T-helper 2 cell treated with Interferon-gamma antibody and Interleukin-4, amounts not matched to agents 5 μg/mL and 100 μg/mL, for 36 hours (primary cell): ENCODE measurements at regions not wholly inside any gene's neighbourhood (a gene's known extent, or its start where the extent isn't known, plus 50 kb on each side); places are given as distances from the start of the nearest gene placed in this dataset.

Source experiments
- DNase-seq: peaks from one replicate; pipeline ENCODE4 v3.0.0; 2021; ENCODE audit warnings: low spot score
- H3K27ac Mint-ChIP-seq: one replicate; pipeline ENCODE4 v1.8.0; 2021; ENCODE audit warnings: mild to moderate bottlenecking, mixed read lengths
- H3K27me3 Mint-ChIP-seq: one replicate; pipeline ENCODE4 v1.8.0; 2021; ENCODE audit warnings: low read depth, mixed read lengths
- H3K36me3 Mint-ChIP-seq: one replicate; pipeline ENCODE4 v1.8.0; 2021; ENCODE audit warnings: low read depth, mixed read lengths
- H3K4me1 Mint-ChIP-seq: one replicate; pipeline ENCODE4 v1.8.0; 2021; ENCODE audit warnings: low read depth, mixed read lengths
- H3K4me3 Mint-ChIP-seq: one replicate; pipeline ENCODE4 v1.8.0; 2022; ENCODE audit warnings: mild to moderate bottlenecking, moderate library complexity, mixed read lengths
- H3K9me3 Mint-ChIP-seq: one replicate; pipeline ENCODE4 v1.8.0; 2021; ENCODE audit warnings: mixed read lengths

GRCh38 chr2:143965493-143966164, 554.3 kb downstream of the ZEB2 start:
- no peak overlapping the region for H3K4me3 Mint-ChIP-seq
- no peaks in the 10 kb centered on the region for H3K27me3 Mint-ChIP-seq
- no peaks in the 10 kb centered on the region for H3K36me3 Mint-ChIP-seq
- H3K4me1 Mint-ChIP-seq: no peaks in the 10 kb centered on the region
- no peak for DNase-seq
- H3K9me3 Mint-ChIP-seq: no peaks in the 10 kb centered on the region
- H3K27ac Mint-ChIP-seq: no peak overlapping the region

GRCh38 chr2:143964891-143965290, 555.0 kb downstream of the ZEB2 start:
- H3K4me1 Mint-ChIP-seq: peaks cover 5% of the 10 kb centered on the region
- H3K27me3 Mint-ChIP-seq: no peaks in the 10 kb centered on the region
- H3K36me3 Mint-ChIP-seq: no peaks in the 10 kb centered on the region
- H3K4me3 Mint-ChIP-seq: no peak overlapping the region
- peaks cover 4% of the 10 kb centered on the region for H3K9me3 Mint-ChIP-seq
- no peak for DNase-seq
- no peak overlapping the region for H3K27ac Mint-ChIP-seq

- no peak for DNase-seq
- Mint-ChIP-seq H3K27me3 (no peaks in the 10 kb centered on the region), H3K36me3 (no peaks in the 10 kb centered on the region), H3K27ac (no peak overlapping the region), H3K4me3 (no peak overlapping the region), H3K4me1 (peaks cover 5% of the 10 kb centered on the region), H3K9me3 (peaks cover 4% of the 10 kb centered on the region)
Measured at GRCh38 chr2:143960177-143960576, 559.7 kb downstream of the ZEB2 start.

GRCh38 chr2:143957321-143957720, 562.6 kb downstream of the ZEB2 start:
- Mint-ChIP-seq H3K27me3 (no peaks in the 10 kb centered on the region), H3K4me1 (peaks cover 5% of the 10 kb centered on the region), H3K27ac (no peak overlapping the region), H3K36me3 (no peaks in the 10 kb centered on the region), H3K9me3 (peaks cover 4% of the 10 kb centered on the region), H3K4me3 (no peak overlapping the region)
- no peak for DNase-seq

GRCh38 chr2:143955401-143956065, 564.4 kb downstream of the ZEB2 start:
- Mint-ChIP-seq H3K9me3 (peaks cover 4% of the 10 kb centered on the region), H3K27me3 (no peaks in the 10 kb centered on the region), H3K27ac (no peak overlapping the region), H3K4me3 (no peak overlapping the region), H3K4me1 (peaks cover 5% of the 10 kb centered on the region), H3K36me3 (no peaks in the 10 kb centered on the region)
- no peak for DNase-seq

- H3K4me1 Mint-ChIP-seq: no peaks in the 10 kb centered on the region
- H3K27ac Mint-ChIP-seq: no peak overlapping the region
- no peak for DNase-seq
- H3K36me3 Mint-ChIP-seq: no peaks in the 10 kb centered on the region
- no peak overlapping the region for H3K4me3 Mint-ChIP-seq
- H3K27me3 Mint-ChIP-seq: no peaks in the 10 kb centered on the region
- no peaks in the 10 kb centered on the region for H3K9me3 Mint-ChIP-seq
Measured at GRCh38 chr2:143954844-143955243, 565.1 kb downstream of the ZEB2 start.

GRCh38 chr2:143954186-143954585, 565.7 kb downstream of the ZEB2 start:
- Mint-ChIP-seq H3K4me3 (no peak overlapping the region), H3K27me3 (no peaks in the 10 kb centered on the region), H3K9me3 (no peaks in the 10 kb centered on the region), H3K36me3 (no peaks in the 10 kb centered on the region), H3K4me1 (no peaks in the 10 kb centered on the region), H3K27ac (no peak overlapping the region)
- no peak for DNase-seq

GRCh38 chr2:143953451-143954030, 566.4 kb downstream of the ZEB2 start:
- Mint-ChIP-seq H3K27ac (no peak overlapping the region), H3K4me3 (no peak overlapping the region), H3K4me1 (no peaks in the 10 kb centered on the region), H3K36me3 (no peaks in the 10 kb centered on the region), H3K9me3 (no peaks in the 10 kb centered on the region), H3K27me3 (no peaks in the 10 kb centered on the region)
- DNase-seq: no peak

GRCh38 chr2:143952536-143952935, 567.4 kb downstream of the ZEB2 start:
- Mint-ChIP-seq H3K27me3 (no peaks in the 10 kb centered on the region), H3K9me3 (no peaks in the 10 kb centered on the region), H3K27ac (no peak overlapping the region), H3K4me3 (no peak overlapping the region), H3K36me3 (no peaks in the 10 kb centered on the region), H3K4me1 (no peaks in the 10 kb centered on the region)
- no peak for DNase-seq

GRCh38 chr2:143950704-143951103, 569.2 kb downstream of the ZEB2 start:
- Mint-ChIP-seq H3K9me3 (no peaks in the 10 kb centered on the region), H3K4me3 (no peak overlapping the region), H3K36me3 (no peaks in the 10 kb centered on the region), H3K27ac (no peak overlapping the region), H3K4me1 (no peaks in the 10 kb centered on the region), H3K27me3 (no peaks in the 10 kb centered on the region)
- DNase-seq: no peak

- H3K4me3 Mint-ChIP-seq: no peak overlapping the region
- DNase-seq: no peak
- H3K27ac Mint-ChIP-seq: no peak overlapping the region
Measured at GRCh38 chr2:143949121-143949848, 570.6 kb downstream of the ZEB2 start.

GRCh38 chr2:143948710-143949109, 571.2 kb downstream of the ZEB2 start:
- no peak for DNase-seq
- no peak overlapping the region for H3K27ac Mint-ChIP-seq
- no peaks in the 10 kb centered on the region for H3K36me3 Mint-ChIP-seq
- H3K4me3 Mint-ChIP-seq: no peak overlapping the region
- H3K27me3 Mint-ChIP-seq: no peaks in the 10 kb centered on the region
- no peaks in the 10 kb centered on the region for H3K9me3 Mint-ChIP-seq
- no peaks in the 10 kb centered on the region for H3K4me1 Mint-ChIP-seq

More at GRCh38 chr2:143949121-143949848, 570.6 kb downstream of the ZEB2 start:
- H3K27me3 Mint-ChIP-seq: no peaks in the 10 kb centered on the region
- H3K36me3 Mint-ChIP-seq: no peaks in the 10 kb centered on the region
- H3K4me1 Mint-ChIP-seq: no peaks in the 10 kb centered on the region
- H3K9me3 Mint-ChIP-seq: no peaks in the 10 kb centered on the region

GRCh38 chr2:143946436-143947391, 573.2 kb downstream of the ZEB2 start:
- H3K27me3 Mint-ChIP-seq: no peaks in the 10 kb centered on the region
- H3K4me1 Mint-ChIP-seq: no peaks in the 10 kb centered on the region

More at GRCh38 chr2:143946436-143947391, 573.2 kb downstream of the ZEB2 start:
- no peak overlapping the region for H3K27ac Mint-ChIP-seq
- H3K9me3 Mint-ChIP-seq: no peaks in the 10 kb centered on the region
- H3K36me3 Mint-ChIP-seq: no peaks in the 10 kb centered on the region
- no peak for DNase-seq
- H3K4me3 Mint-ChIP-seq: no peak overlapping the region
